CD14-positive monocyte (primary cell): ENCODE measurements at regions not wholly inside any gene's neighbourhood (a gene's known extent, or its start where the extent isn't known, plus 50 kb on each side); places are given as distances from the start of the nearest gene placed in this dataset.

Experiments
- DNase-seq, 3 donors: peaks; one replicate each; pipeline ENCODE4 v3.0.0-alpha.2; 2011 to 2022
- H2AFZ ChIP-seq: 2 replicates; pipeline ENCODE4 v1.6.0; 2012; ENCODE audit warnings: mild to moderate bottlenecking, low read depth, low read length, inconsistent platforms; ENCODE audit not compliant: insufficient read depth, poor library complexity, severe bottlenecking
- H3K27ac ChIP-seq, 2 donors: 1 replicate in 1 of 2; 2 replicates in 1 of 2; pipeline ENCODE4 v1.5.1; 2012 to 2013; ENCODE audit warnings: low read length in 2 of 2, control low read depth in 1 of 2, inconsistent platforms in 1 of 2, low read depth in 1 of 2, mild to moderate bottlenecking in 1 of 2
- H3K27me3 ChIP-seq, 2 donors: one replicate each; pipeline versions ENCODE4 v1.6.0 to v1.6.1; 2011 to 2013; ENCODE audit warnings: low read length in 2 of 2; ENCODE audit not compliant: control insufficient read depth in 2 of 2, insufficient read depth in 2 of 2
- H3K36me3 ChIP-seq, 2 donors: replicated peaks in 1 of 2; 1 replicate in 1 of 2; 2 replicates in 1 of 2; pipeline versions ENCODE4 v1.5.1 to v1.6.1; 2012 to 2013; ENCODE audit warnings: low read length in 2 of 2, control low read depth in 1 of 2, inconsistent platforms in 1 of 2, mild to moderate bottlenecking in 1 of 2; ENCODE audit not compliant: insufficient read depth in 2 of 2, control insufficient read depth in 1 of 2
- H3K4me1 ChIP-seq, 2 donors: 1 replicate in 1 of 2; 2 replicates in 1 of 2; pipeline versions ENCODE4 v1.5.1 to v1.6.1; 2012 to 2013; ENCODE audit warnings: low read length in 2 of 2, control low read depth in 1 of 2, inconsistent platforms in 1 of 2, mild to moderate bottlenecking in 1 of 2, moderate library complexity in 1 of 2; ENCODE audit not compliant: insufficient read depth in 2 of 2, control insufficient read depth in 1 of 2
- H3K4me2 ChIP-seq: replicated peaks from 2 replicates; pipeline ENCODE3; 2012; ENCODE audit warnings: low read length, moderate library complexity, mild to moderate bottlenecking; ENCODE audit not compliant: poor library complexity, severe bottlenecking; ENCODE audit errors: extremely low read depth
- H3K4me3 ChIP-seq, 3 experiments: fragments of 200-600 bp in 1 of 3; sonication (generic) in 1 of 3; replicated peaks in 1 of 3; 1 replicate in 2 of 3; 2 replicates in 1 of 3; pipeline ENCODE4 v1.5.1; 2011 to 2013; ENCODE audit warnings: low read length in 3 of 3, mild to moderate bottlenecking in 3 of 3, control low read depth in 2 of 3, low read depth in 2 of 3, inconsistent platforms in 1 of 3, moderate library complexity in 1 of 3
- H3K79me2 ChIP-seq: 2 replicates; pipeline ENCODE4 v1.6.0; 2012; ENCODE audit warnings: mild to moderate bottlenecking, control low read depth, inconsistent platforms, low read length, moderate library complexity; ENCODE audit not compliant: insufficient read depth
- H3K9ac ChIP-seq: 2 replicates; pipeline ENCODE4 v1.6.0; 2017; ENCODE audit warnings: low read length, mild to moderate bottlenecking; ENCODE audit not compliant: insufficient read depth, poor library complexity, severe bottlenecking
- H3K9me3 ChIP-seq, 2 donors: replicated peaks in 1 of 2; 1 replicate in 1 of 2; 2 replicates in 1 of 2; pipeline versions ENCODE4 v1.5.1 to v1.6.1; 2012 to 2013; ENCODE audit warnings: low read length in 2 of 2, control low read depth in 1 of 2; ENCODE audit not compliant: control insufficient read depth in 1 of 2, insufficient read depth in 1 of 2
- H4K20me1 ChIP-seq: 2 replicates; pipeline ENCODE4 v1.6.0; 2012; ENCODE audit warnings: mild to moderate bottlenecking, low read length, control low read depth, moderate library complexity; ENCODE audit not compliant: insufficient read depth
- H3K27ac Mint-ChIP-seq, 7 donors: one replicate each; pipeline ENCODE4 v1.8.0; 2020; ENCODE audit warnings: mild to moderate bottlenecking in 7 of 7, mixed read lengths in 7 of 7, moderate library complexity in 6 of 7, inconsistent platforms in 2 of 7
- H3K27me3 Mint-ChIP-seq, 3 donors: one replicate each; pipeline ENCODE4 v1.8.0; 2021 to 2022; ENCODE audit warnings: low read depth in 3 of 3, mild to moderate bottlenecking in 3 of 3, mixed read lengths in 3 of 3, moderate library complexity in 3 of 3, inconsistent platforms in 1 of 3
- H3K36me3 Mint-ChIP-seq, 2 donors: one replicate each; pipeline ENCODE4 v1.8.0; 2020; ENCODE audit warnings: mixed read lengths in 2 of 2, inconsistent platforms in 1 of 2, mild to moderate bottlenecking in 1 of 2
- H3K4me1 Mint-ChIP-seq: one replicate; pipeline ENCODE4 v1.8.0; 2020; ENCODE audit warnings: mild to moderate bottlenecking, mixed read lengths
- H3K4me3 Mint-ChIP-seq, 2 donors: one replicate each; pipeline ENCODE4 v1.8.0; 2020; ENCODE audit warnings: mild to moderate bottlenecking in 2 of 2, mixed read lengths in 2 of 2, moderate library complexity in 1 of 2
- H3K9me3 Mint-ChIP-seq, 7 donors: one replicate each; pipeline ENCODE4 v1.8.0; 2020 to 2022; ENCODE audit warnings: mixed read lengths in 7 of 7, mild to moderate bottlenecking in 6 of 7, moderate library complexity in 6 of 7, inconsistent platforms in 2 of 7
- CTCF ChIP-seq: fragments of 200-600 bp; IDR thresholded peaks from one replicate; pipeline ENCODE4 v1.8.0; 2022; ENCODE audit warnings: antibody characterized with exemption, mild to moderate bottlenecking
- WGBS: methylation state at CpG from one replicate; pipeline ENCODE4 v1.1.5; 2013; ENCODE audit warnings: missing lambda C conversion rate; ENCODE audit not compliant: insufficient coverage; 5-methylcytosine and 5-hydroxymethylcytosine counted together
- intact Hi-C, 2 donors: fragments of 100-400 bp; cut with micrococcal nuclease; formaldehyde crosslinking; loops; one replicate each; pipeline versions ENCODE4 v1.15.0 to v1.15.1; 2023

GRCh38 chr20:61096463-61096862, 155.6 kb upstream of the CDH4 start:
- H3K79me2 ChIP-seq: no peaks in the 10 kb centered on the region
- H3K36me3 ChIP-seq: no peaks in the 10 kb centered on the region
- no peaks in the 10 kb centered on the region for H3K4me1 ChIP-seq
- H2AFZ ChIP-seq: no peak overlapping the region
- H3K9me3 Mint-ChIP-seq: peaks cover 10 to 26% (median 15%) of the 10 kb centered on the region in 7 donors
- DNase-seq: no peak
- H3K4me3 Mint-ChIP-seq: no peak overlapping the region
- no peak overlapping the region for H3K27ac Mint-ChIP-seq
- no peak overlapping the region for H3K4me2 ChIP-seq
- TF ChIP-seq CTCF: no peak
- no peaks in the 10 kb centered on the region for H3K27me3 ChIP-seq
- intact Hi-C loops: no loop called here
- no peaks in the 10 kb centered on the region for H4K20me1 ChIP-seq
- no CpG with 5 or more reads among the region's 2 CpGs for WGBS
- H3K4me3 ChIP-seq: no peak overlapping the region
- H3K4me1 Mint-ChIP-seq: no peaks in the 10 kb centered on the region
- peaks cover 0 to 8% (median 0%) of the 10 kb centered on the region in 3 donors for H3K27me3 Mint-ChIP-seq
- no peak overlapping the region for H3K27ac ChIP-seq
- H3K9ac ChIP-seq: no peak overlapping the region
- peaks cover 13 to 15% of the 10 kb centered on the region in 2 donors for H3K9me3 ChIP-seq
- H3K36me3 Mint-ChIP-seq: no peaks in the 10 kb centered on the region

GRCh38 chr20:61099806-61100205, 152.3 kb upstream of the CDH4 start:
- Histone ChIP-seq H3K36me3 (no peaks in the 10 kb centered on the region), H2AFZ (no peak overlapping the region), H3K4me3 (no peak overlapping the region), H4K20me1 (no peaks in the 10 kb centered on the region), H3K27ac (no peak overlapping the region), H3K9ac (no peak overlapping the region), H3K79me2 (no peaks in the 10 kb centered on the region), H3K27me3 (no peaks in the 10 kb centered on the region), H3K4me1 (no peaks in the 10 kb centered on the region), H3K9me3 (peaks cover 2 to 3% of the 10 kb centered on the region in 2 donors), H3K4me2 (no peak overlapping the region)
- no peak for TF ChIP-seq CTCF
- Mint-ChIP-seq H3K4me1 (no peaks in the 10 kb centered on the region), H3K27me3 (peaks cover 0 to 5% (median 3%) of the 10 kb centered on the region in 3 donors), H3K4me3 (no peak overlapping the region), H3K36me3 (no peaks in the 10 kb centered on the region), H3K9me3 (peaks cover 6 to 15% (median 8%) of the 10 kb centered on the region in 7 donors), H3K27ac (no peak overlapping the region)
- WGBS: 88% methylated on average over 3 of the region's 12 CpGs
- DNase-seq: no peak
- intact Hi-C loops: no loop called here
